Endothelial cell of umbilical vein (primary cell): ENCODE measurements at regions not wholly inside any gene's neighbourhood (a gene's known extent, or its start where the extent isn't known, plus 50 kb on each side); places are given as distances from the start of the nearest gene placed in this dataset.

Experiments used
- BruUV-seq: library from RNA; stranded (reverse); fragments of 400-500 nt; replicated peaks from 2 replicates; lab custom pipeline; 2021; lab: Mats Ljungman, UMichigan
- CTCF ChIA-PET: fragments of 300-600, 350-600 bp; sonication (Branson Sonifier 250); formaldehyde crosslinking; loops from one replicate; lab custom pipeline; 2021; ENCODE audit warnings: antibody characterized with exemption, inconsistent platforms; lab: Charles Lee
- POLR2A ChIA-PET: fragments of 300-600, 350-600 bp; sonication (Branson Sonifier 250); formaldehyde crosslinking; loops from one replicate; lab custom pipeline; 2021; ENCODE audit warnings: antibody characterized with exemption, inconsistent platforms; lab: Charles Lee
- DNase-seq: peaks from one replicate; pipeline ENCODE4 v3.0.0-alpha.2; 2011; ENCODE audit warnings: low read depth, low spot score
- FAIRE-seq: peaks from 2 replicates; lab custom pipeline; 2011; peaks lifted over from hg19 to GRCh38; lab: Jason Lieb, UNC
- H2AFZ ChIP-seq: 2 replicates; pipeline ENCODE4 v1.6.0; 2012; ENCODE audit warnings: low read depth, low read length, control low read depth, inconsistent platforms
- H3K27ac ChIP-seq: 2 replicates; pipeline ENCODE4 v1.5.1; 2011; ENCODE audit warnings: low read depth, mild to moderate bottlenecking, control low read depth, low read length, moderate library complexity; ENCODE audit not compliant: insufficient read depth
- H3K27me3 ChIP-seq, 2 experiments: 2 replicates each; pipeline versions ENCODE4 v1.6.0 to v1.6.1; 2011; ENCODE audit warnings: low read length in 2 of 2, mixed read lengths in 1 of 2; ENCODE audit not compliant: control insufficient read depth in 2 of 2, insufficient read depth in 2 of 2
- H3K36me3 ChIP-seq, 2 experiments: 2 replicates in 1 of 2; 3 replicates in 1 of 2; pipeline ENCODE4 v1.5.1; 2011; ENCODE audit warnings: low read length in 2 of 2, mild to moderate bottlenecking in 1 of 2, moderate library complexity in 1 of 2; ENCODE audit not compliant: control insufficient read depth in 2 of 2, insufficient read depth in 2 of 2; ENCODE audit errors: extremely low read depth in 1 of 2
- H3K4me1 ChIP-seq: 3 replicates; pipeline ENCODE4 v1.5.1; 2011; ENCODE audit warnings: mild to moderate bottlenecking, low read length; ENCODE audit not compliant: control insufficient read depth, insufficient read depth; ENCODE audit errors: extremely low read depth
- H3K4me2 ChIP-seq: 2 replicates; pipeline ENCODE4 v1.6.1; 2011; ENCODE audit warnings: low read length, control low read depth, mixed read lengths; ENCODE audit not compliant: insufficient read depth
- H3K4me3 ChIP-seq, 3 experiments: fragments of 200-600 bp in 1 of 3; sonication (generic), shearing (Covaris generic) in 1 of 3; replicated peaks in 1 of 3; 2 replicates each; pipeline ENCODE4 v1.5.1; 2011 to 2016; ENCODE audit warnings: control low read depth in 3 of 3, low read length in 3 of 3, mild to moderate bottlenecking in 2 of 3, inconsistent platforms in 1 of 3, low read depth in 1 of 3, moderate library complexity in 1 of 3; ENCODE audit not compliant: insufficient read depth in 1 of 3
- H3K79me2 ChIP-seq: 2 replicates; pipeline ENCODE4 v1.6.0; 2012; ENCODE audit warnings: low read length, inconsistent platforms; ENCODE audit not compliant: control insufficient read depth, insufficient read depth
- H3K9ac ChIP-seq: replicated peaks from 2 replicates; pipeline ENCODE3; 2011; ENCODE audit warnings: low read length, control low read depth; ENCODE audit not compliant: insufficient read depth; ENCODE audit errors: extremely low read depth
- H3K9me1 ChIP-seq: replicated peaks from 3 replicates; pipeline ENCODE4 v1.6.0; 2011; ENCODE audit warnings: mild to moderate bottlenecking, low read length; ENCODE audit not compliant: control insufficient read depth, insufficient read depth; ENCODE audit errors: extremely low read depth
- H3K9me3 ChIP-seq: replicated peaks from 2 replicates; pipeline ENCODE4 v1.5.1; 2012; ENCODE audit warnings: low read length, inconsistent platforms; ENCODE audit not compliant: control insufficient read depth, insufficient read depth
- H4K20me1 ChIP-seq: replicated peaks from 2 replicates; pipeline ENCODE3; 2011; ENCODE audit warnings: mild to moderate bottlenecking, low read length; ENCODE audit not compliant: control insufficient read depth, insufficient read depth; ENCODE audit errors: extremely low read depth
- CTCF ChIP-seq, 2 donors: IDR thresholded peaks; 1 replicate in 1 of 2; 2 replicates in 1 of 2; pipeline ENCODE4 v1.5.1; 2011; ENCODE audit warnings: low read length in 2 of 2, mild to moderate bottlenecking in 2 of 2, moderate library complexity in 2 of 2, control low read depth in 1 of 2, inconsistent platforms in 1 of 2, low read depth in 1 of 2; ENCODE audit not compliant: insufficient read depth in 1 of 2; ENCODE audit errors: extremely low read depth in 1 of 2
- EZH2 ChIP-seq: IDR thresholded peaks from 2 replicates; pipeline ENCODE4 v1.6.1; 2012; ENCODE audit warnings: borderline replicate concordance, low read depth, mild to moderate bottlenecking, moderate library complexity, low read length, inconsistent platforms; ENCODE audit not compliant: severe bottlenecking
- FOS ChIP-seq: IDR thresholded peaks from 2 replicates; pipeline ENCODE4 v1.6.1; 2011; ENCODE audit warnings: mild to moderate bottlenecking, low read length, moderate library complexity, borderline replicate concordance; ENCODE audit not compliant: insufficient read depth
- GATA2 ChIP-seq: IDR thresholded peaks from 2 replicates; pipeline ENCODE4 v1.7.0; 2011; ENCODE audit warnings: low read depth, mild to moderate bottlenecking, moderate library complexity, mixed read lengths, low read length; ENCODE audit not compliant: insufficient read length, insufficient read depth
- JUN ChIP-seq: IDR thresholded peaks from 2 replicates; pipeline ENCODE4 v1.6.1; 2011; ENCODE audit warnings: borderline replicate concordance, low read depth; ENCODE audit not compliant: insufficient read length, insufficient read depth
- MAX ChIP-seq: IDR thresholded peaks from 2 replicates; pipeline ENCODE4 v1.6.1; 2011; ENCODE audit not compliant: insufficient read depth, insufficient read length
- MYC ChIP-seq: IDR thresholded peaks from one replicate; pipeline ENCODE4 v1.6.1; 2011; ENCODE audit warnings: mild to moderate bottlenecking, low read depth, low read length
- POLR2A ChIP-seq: IDR thresholded peaks from 2 replicates; pipeline ENCODE4 v1.6.1; 2012; ENCODE audit warnings: low read depth, mild to moderate bottlenecking, control low read depth, low read length
- POLR2AphosphoS5 ChIP-seq: IDR thresholded peaks from 2 replicates; pipeline ENCODE4 v1.6.1; 2012; ENCODE audit warnings: low read depth, mild to moderate bottlenecking, control low read depth, low read length, moderate library complexity; ENCODE audit not compliant: insufficient read depth
- dilution Hi-C: fragments of 300-500 bp; cut with MboI; formaldehyde crosslinking; loops from one replicate; pipeline ENCODE4 v1.15.0; 2019; ENCODE audit warnings: low sequenced_read_pairs; ENCODE audit not compliant: extremely low pct_ligation_motif_present
- intact Hi-C: fragments of 100-400 bp; cut with micrococcal nuclease; formaldehyde crosslinking; loops from one replicate; pipeline ENCODE4 v1.10.0; 2022

- dilution Hi-C loops (no loop called here), intact Hi-C loops (no loop called here)
- no peaks in the 10 kb centered on the region for H3K9me1 ChIP-seq
- no peaks in the 10 kb centered on the region for H4K20me1 ChIP-seq
- H3K27ac ChIP-seq = no peak overlapping the region
- H3K9me3 ChIP-seq = no peaks in the 10 kb centered on the region
- FAIRE-seq (peak; percentile 4), DNase-seq (peak; percentile 36)
- H3K36me3 ChIP-seq = no peaks in the 10 kb centered on the region
- H3K4me1 ChIP-seq = peaks cover 6% of the 10 kb centered on the region
- ChIA-PET POLR2A (no interaction called here), CTCF (interaction anchor here (1.2 to 1.6 kb wide), 4 partner anchors 10 to 90 kb away, joined by 3 to 6 read pairs (median 4); no protein-coding TSS in a partner anchor)
- no peak overlapping the region for H3K9ac ChIP-seq
- peak overlapping the region; percentile 23 for H3K4me2 ChIP-seq
- no TSS peak for BruUV-seq
- TF ChIP-seq MYC (no peak), GATA2 (no peak), POLR2A (no peak), EZH2 (no peak), POLR2AphosphoS5 (no peak), CTCF (IDR thresholded peaks at IDR 0.05; ENCODE audit: extremely low read depth in 1 of 2, insufficient read depth in 1 of 2, low read depth in 1 of 2, low read length in 2 of 2) (no peak), FOS (no peak), JUN (no peak), MAX (no peak)
- peak overlapping the region; percentile 12 for H2AFZ ChIP-seq
- H3K4me3 ChIP-seq = no peak overlapping the region
- H3K79me2 ChIP-seq = no peaks in the 10 kb centered on the region
- H3K27me3 ChIP-seq = no peaks in the 10 kb centered on the region
These were observed 408.2 kb downstream of the AEBP2 start for GRCh38 chr12:19847294-19848059.
